B cell (primary cell): ENCODE measurements at regions not wholly inside any gene's neighbourhood (a gene's known extent, or its start where the extent isn't known, plus 50 kb on each side); places are given as distances from the start of the nearest gene placed in this dataset.

Experiments used
- ATAC-seq: fragments of 200-7000 bp; cut with Tn5 transposase; one replicate; pipeline ENCODE4 v1.10.0; 2021; ENCODE audit warnings: low read depth, mild to moderate bottlenecking, moderate number of reproducible peaks, moderate library complexity
- CTCF ChIA-PET: fragments of 350-600 bp; sonication (Branson Sonifier 250); formaldehyde crosslinking; loops from one replicate; lab custom pipeline; 2021; ENCODE audit warnings: antibody characterized with exemption, inconsistent platforms; lab: Charles Lee
- POLR2A ChIA-PET: fragments of 350-600 bp; sonication (Branson Sonifier 250); formaldehyde crosslinking; loops from one replicate; lab custom pipeline; 2021; ENCODE audit warnings: antibody characterized with exemption; lab: Charles Lee
- DNase-seq: peaks from one replicate; pipeline ENCODE4 v3.0.0; 2013
- H2AFZ ChIP-seq: 2 replicates; pipeline ENCODE4 v1.6.1; 2012; ENCODE audit warnings: mild to moderate bottlenecking, low read depth, low read length; ENCODE audit not compliant: insufficient read depth, poor library complexity, severe bottlenecking
- H3K27ac ChIP-seq, 2 donors: 1 replicate in 1 of 2; 2 replicates in 1 of 2; pipeline ENCODE4 v1.5.1; 2012 to 2013; ENCODE audit warnings: low read length in 2 of 2, mild to moderate bottlenecking in 2 of 2, moderate library complexity in 1 of 2
- H3K27me3 ChIP-seq, 4 experiments: fragments of 200-600 bp in 1 of 4; sonication (generic) in 1 of 4; replicated peaks in 1 of 4; 1 replicate in 2 of 4; 2 replicates in 2 of 4; pipeline versions ENCODE4 v1.6.1 to v1.7.0; 2013 to 2016; ENCODE audit warnings: low read length in 3 of 4, mild to moderate bottlenecking in 2 of 4, mixed read lengths in 1 of 4, moderate library complexity in 1 of 4; ENCODE audit not compliant: insufficient read depth in 4 of 4, control insufficient read depth in 3 of 4; ENCODE audit errors: control extremely low read depth in 1 of 4
- H3K36me3 ChIP-seq, 2 experiments: replicated peaks in 1 of 2; 1 replicate in 1 of 2; 2 replicates in 1 of 2; pipeline versions ENCODE4 v1.6.1 to v1.7.1; 2013; ENCODE audit warnings: low read length in 1 of 2; ENCODE audit not compliant: insufficient read depth in 2 of 2, control insufficient read depth in 1 of 2; ENCODE audit errors: control extremely low read depth in 1 of 2, extremely low read depth in 1 of 2
- H3K4me1 ChIP-seq, 2 donors: fragments of 200-600 bp in 1 of 2; sonication (generic) in 1 of 2; 1 replicate in 1 of 2; 2 replicates in 1 of 2; pipeline versions ENCODE4 v1.5.1 to v1.6.1; 2013 to 2017; ENCODE audit warnings: low read length in 2 of 2; ENCODE audit not compliant: control insufficient read depth in 2 of 2, insufficient read depth in 2 of 2
- H3K4me2 ChIP-seq: replicated peaks from 2 replicates; pipeline ENCODE3; 2012; ENCODE audit warnings: mild to moderate bottlenecking, low read depth, low read length; ENCODE audit not compliant: poor library complexity, severe bottlenecking
- H3K4me3 ChIP-seq, 5 experiments: fragments of 200-600 bp in 1 of 5; sonication (generic) in 1 of 5; 1 replicate in 3 of 5; 2 replicates in 2 of 5; pipeline versions ENCODE4 v1.5.1 to v1.7.0; 2011 to 2016; ENCODE audit warnings: low read length in 4 of 5, mild to moderate bottlenecking in 4 of 5, low read depth in 2 of 5, control low read depth in 1 of 5, moderate library complexity in 1 of 5; ENCODE audit not compliant: insufficient read depth in 1 of 5; ENCODE audit errors: control extremely low read depth in 1 of 5, extremely low read depth in 1 of 5
- H3K79me2 ChIP-seq: fragments of 200-600 bp; sonication (generic); one replicate; pipeline ENCODE4 v1.6.0; 2016; ENCODE audit warnings: low read length; ENCODE audit not compliant: control insufficient read depth, insufficient read depth
- H3K9ac ChIP-seq: fragments of 200-600 bp; sonication (generic); 2 replicates; pipeline ENCODE4 v1.6.1; 2017; ENCODE audit warnings: mild to moderate bottlenecking, low read length, moderate library complexity
- H3K9me3 ChIP-seq, 3 donors: one replicate each; pipeline versions ENCODE4 v1.6.1 to v1.7.1; 2013; ENCODE audit warnings: low read length in 2 of 3; ENCODE audit not compliant: control insufficient read depth in 2 of 3, insufficient read depth in 1 of 3; ENCODE audit errors: control extremely low read depth in 1 of 3
- H4K20me1 ChIP-seq: 2 replicates; pipeline ENCODE4 v1.6.0; 2012; ENCODE audit warnings: mild to moderate bottlenecking, low read length; ENCODE audit not compliant: insufficient read depth, control insufficient read depth, poor library complexity, severe bottlenecking
- H3K27ac Mint-ChIP-seq: one replicate; pipeline ENCODE4 v1.8.0; 2021; ENCODE audit warnings: mixed read lengths
- H3K27me3 Mint-ChIP-seq: one replicate; pipeline ENCODE4 v1.8.0; 2021; ENCODE audit warnings: mixed read lengths
- H3K4me1 Mint-ChIP-seq: one replicate; pipeline ENCODE4 v1.8.0; 2021; ENCODE audit warnings: mixed read lengths
- H3K4me3 Mint-ChIP-seq: one replicate; pipeline ENCODE4 v1.8.0; 2021; ENCODE audit warnings: mixed read lengths
- H3K9me3 Mint-ChIP-seq: one replicate; pipeline ENCODE4 v1.8.0; 2022; ENCODE audit warnings: mixed read lengths; ENCODE audit not compliant: insufficient read depth
- CTCF ChIP-seq: fragments of 200-600 bp; IDR thresholded peaks from one replicate; pipeline ENCODE4 v1.8.0; 2022; ENCODE audit warnings: antibody characterized with exemption, mild to moderate bottlenecking
- EZH2 ChIP-seq: IDR thresholded peaks from 2 replicates; pipeline ENCODE4 v1.6.1; 2012; ENCODE audit warnings: borderline replicate concordance, low read depth, mild to moderate bottlenecking, moderate library complexity, low read length; ENCODE audit not compliant: insufficient read depth, poor library complexity, severe bottlenecking
- WGBS: methylation state at CpG from one replicate; pipeline ENCODE4 v1.1.5; 2013; ENCODE audit warnings: missing lambda C conversion rate; ENCODE audit not compliant: insufficient coverage; 5-methylcytosine and 5-hydroxymethylcytosine counted together
- intact Hi-C: fragments of 100-400 bp; cut with micrococcal nuclease; formaldehyde crosslinking; loops from one replicate; pipeline ENCODE4 v1.10.0; 2022

DNA sequence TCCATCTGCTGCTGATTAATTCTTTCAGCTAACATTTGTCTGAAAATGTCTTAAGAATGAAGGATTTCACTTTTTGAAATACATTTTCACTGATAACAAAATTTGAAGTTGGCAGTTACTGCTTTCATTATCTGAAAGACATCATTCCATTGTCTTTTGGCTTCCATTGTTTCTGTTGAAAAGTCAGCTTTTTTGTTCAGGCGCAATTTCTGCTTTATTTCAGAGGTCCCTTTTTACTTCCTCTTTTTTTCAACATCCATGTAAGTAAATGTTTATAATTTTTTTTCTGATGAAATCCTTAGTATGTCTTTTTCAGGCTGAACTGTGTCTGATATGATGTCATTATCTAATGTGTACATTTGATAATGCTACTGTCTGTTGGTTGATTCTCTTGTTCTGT is 184.2 kb downstream of the RND3 start:
- no peak overlapping the region for H2AFZ ChIP-seq
- no peak overlapping the region for H3K27ac ChIP-seq
- H3K4me3 ChIP-seq, result no peak overlapping the region
- no peaks in the 10 kb centered on the region for H4K20me1 ChIP-seq
- Mint-ChIP-seq H3K27me3 (no peaks in the 10 kb centered on the region), H3K4me1 (no peaks in the 10 kb centered on the region), H3K9me3 (peaks cover 4% of the 10 kb centered on the region), H3K27ac (no peak overlapping the region), H3K4me3 (no peak overlapping the region)
- H3K36me3 ChIP-seq, result no peaks in the 10 kb centered on the region
- WGBS, result no CpG with 5 or more reads among the region's 1 CpG
- no peak overlapping the region for H3K9ac ChIP-seq
- no peaks in the 10 kb centered on the region for H3K27me3 ChIP-seq
- ChIA-PET CTCF (no interaction called here), POLR2A (no interaction called here)
- TF ChIP-seq CTCF (no peak), EZH2 (no peak)
- DNase-seq (no peak), ATAC-seq (no peak)
- no peaks in the 10 kb centered on the region for H3K79me2 ChIP-seq
- H3K4me1 ChIP-seq, result no peaks in the 10 kb centered on the region
- intact Hi-C loops, result no loop called here
- peaks cover 2 to 7% (median 4%) of the 10 kb centered on the region in 3 donors for H3K9me3 ChIP-seq
- no peak overlapping the region for H3K4me2 ChIP-seq

- Histone ChIP-seq H3K36me3 (no peaks in the 10 kb centered on the region), H3K27me3 (no peaks in the 10 kb centered on the region), H2AFZ (no peak overlapping the region), H3K4me3 (no peak overlapping the region), H3K4me2 (no peak overlapping the region), H3K9me3 (peaks cover 2 to 7% (median 3%) of the 10 kb centered on the region in 3 donors), H3K79me2 (no peaks in the 10 kb centered on the region), H3K9ac (no peak overlapping the region), H3K4me1 (no peaks in the 10 kb centered on the region), H3K27ac (no peak overlapping the region), H4K20me1 (no peaks in the 10 kb centered on the region)
- no CpG with 5 or more reads among the region's 3 CpGs for WGBS
- no peaks in the 10 kb centered on the region for H3K27me3 Mint-ChIP-seq
- H3K27ac Mint-ChIP-seq, result no peak overlapping the region
- POLR2A ChIA-PET, result no interaction called here
- no peak overlapping the region for H3K4me3 Mint-ChIP-seq
- H3K9me3 Mint-ChIP-seq, result no peaks in the 10 kb centered on the region
- H3K4me1 Mint-ChIP-seq, result no peaks in the 10 kb centered on the region
- CTCF ChIA-PET, result no interaction called here
- ATAC-seq, result no peak
- TF ChIP-seq CTCF (no peak), EZH2 (no peak)
- no peak for DNase-seq
- intact Hi-C loops, result no loop called here
Observed at GRCh38 chr2:150298571-150299305, 188.7 kb downstream of the RND3 start.
